Fibroblast of gingiva (primary cell): ENCODE measurements at regions not wholly inside any gene's neighbourhood (a gene's known extent, or its start where the extent isn't known, plus 50 kb on each side); places are given as distances from the start of the nearest gene placed in this dataset.

Experiments used
- DNase-seq: peaks from one replicate; pipeline ENCODE4 v3.0.0-alpha.2; 2011; ENCODE audit warnings: low read depth

DNA sequence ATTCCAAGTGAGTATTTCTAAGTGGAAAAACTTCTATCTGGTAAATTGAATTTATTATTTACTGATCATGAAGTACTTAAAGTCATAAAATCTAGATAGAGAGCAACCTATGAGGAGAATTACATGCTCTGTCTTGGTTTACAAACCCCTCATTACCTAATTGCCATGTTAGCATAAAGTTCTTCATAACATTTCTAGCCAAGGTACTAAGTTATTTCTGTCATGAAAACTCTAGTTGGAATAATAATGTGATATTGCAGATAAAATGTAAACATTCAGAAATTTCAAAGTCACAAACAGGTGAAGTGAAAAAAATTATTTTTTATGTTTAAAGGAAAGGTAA is 228.6 kb downstream of the TTLL7 start:
- DNase-seq: no peak

DNA sequence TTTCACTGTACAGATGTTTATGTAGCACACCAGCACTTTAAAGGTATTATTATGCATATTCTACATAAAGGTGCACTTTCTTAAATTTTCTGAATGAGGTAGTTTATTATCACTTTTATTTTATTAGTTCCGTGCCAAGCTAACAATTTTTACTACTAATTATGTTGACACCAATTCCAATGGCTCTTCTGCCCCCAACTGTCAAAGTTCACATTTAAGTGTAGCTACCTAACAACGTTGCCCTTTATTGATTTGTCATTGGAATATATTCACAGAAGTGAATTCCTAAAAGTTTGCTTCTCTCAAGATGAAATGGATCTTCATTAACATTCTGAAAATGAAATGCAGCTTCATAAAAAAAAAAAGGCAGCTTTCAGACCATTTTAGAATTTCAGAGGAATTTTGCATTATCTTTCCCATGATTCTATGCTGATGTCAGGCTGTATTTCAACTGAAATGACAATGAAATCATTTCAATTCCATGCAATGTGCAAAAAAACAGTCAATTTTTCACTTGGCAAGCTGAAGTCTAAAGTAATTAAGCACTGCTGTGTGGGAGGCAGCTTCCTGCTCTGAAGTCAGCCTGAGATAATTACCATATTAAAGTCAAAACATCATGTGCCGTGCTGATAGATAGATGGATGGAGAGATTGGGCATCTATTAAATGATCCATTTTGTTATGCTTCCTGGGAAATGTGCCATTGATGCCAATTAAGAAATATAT is 229.2 kb downstream of the TTLL7 start:
- DNase-seq: no peak

DNA sequence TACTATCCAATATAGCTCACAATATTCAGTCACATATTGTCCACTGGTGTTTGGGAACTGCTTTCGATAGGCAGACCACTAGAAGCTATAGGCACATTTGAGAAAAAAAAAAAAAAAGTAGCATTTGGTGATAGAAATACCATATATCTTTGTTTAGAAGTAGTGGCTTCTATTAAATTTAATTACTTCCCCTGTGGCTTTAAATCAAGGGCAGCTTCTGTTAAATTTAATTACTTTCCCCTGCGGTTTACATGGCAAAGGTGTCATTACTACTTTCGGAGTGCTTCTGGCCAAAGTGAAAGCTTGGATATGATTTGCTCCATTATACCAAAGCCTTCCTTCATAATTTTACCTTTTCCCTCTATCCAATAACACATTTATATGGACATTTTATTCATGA is 229.9 kb downstream of the TTLL7 start:
- DNase-seq: no peak

DNA sequence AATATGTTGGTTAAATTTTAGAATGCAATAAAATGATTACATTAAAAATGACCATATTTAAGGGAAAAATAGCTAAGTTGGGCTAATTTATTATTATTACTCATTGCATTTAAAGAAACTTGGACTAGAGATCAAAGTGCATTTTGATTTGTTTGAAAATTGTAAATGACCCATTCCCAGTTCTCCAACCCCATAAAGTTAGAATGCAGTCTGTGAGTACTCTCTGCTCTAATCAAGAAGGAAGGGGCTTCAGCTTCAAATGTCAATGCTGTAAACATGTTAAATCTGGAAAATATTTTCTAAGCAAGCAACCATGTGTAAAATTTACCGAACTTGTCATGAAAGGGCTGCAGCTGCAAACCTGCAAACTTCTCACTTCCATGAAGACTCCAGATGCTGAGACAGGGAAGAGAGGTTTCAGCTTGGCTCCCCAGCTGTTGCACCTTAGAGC is 232.7 kb downstream of the TTLL7 start:
- no peak for DNase-seq

DNA sequence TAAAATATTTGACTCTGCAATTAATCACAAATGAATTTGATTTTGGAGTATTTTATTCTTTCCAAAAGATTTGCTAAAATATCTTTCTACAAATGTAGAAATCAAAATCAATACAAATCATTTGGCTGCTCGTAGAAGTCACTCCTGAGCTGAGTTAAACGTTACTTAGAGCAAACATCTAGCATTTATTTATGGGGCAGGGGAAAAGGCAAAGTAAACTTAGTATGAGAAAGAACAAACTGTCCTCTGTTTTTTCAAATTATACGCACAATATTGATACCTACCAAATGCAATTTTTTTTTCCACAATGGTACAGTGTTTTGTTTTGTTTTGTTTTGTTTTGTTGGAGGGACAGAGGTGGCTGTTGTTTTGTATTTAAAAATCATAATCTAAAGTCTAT is 233.8 kb downstream of the TTLL7 start:
- DNase-seq: no peak

DNA sequence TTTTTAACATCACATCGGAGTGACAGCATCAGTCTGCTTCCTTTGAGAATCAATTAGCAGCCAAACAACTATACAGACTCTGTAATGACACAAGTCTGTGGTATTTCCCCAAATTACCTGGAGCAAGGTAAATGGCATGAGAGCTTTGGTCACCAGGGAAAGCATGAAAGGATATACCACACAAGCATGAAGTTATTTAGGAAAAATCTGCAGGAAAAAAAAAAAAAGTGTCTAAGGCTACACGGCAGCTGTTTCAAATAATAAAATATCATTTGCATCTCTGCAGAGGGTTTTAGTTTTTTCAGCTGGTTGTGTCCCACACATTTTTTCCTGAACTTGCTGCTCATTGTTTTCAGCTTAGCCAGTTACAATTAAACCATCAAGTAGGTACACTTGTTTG is 234.7 kb downstream of the TTLL7 start:
- DNase-seq: no peak

DNA sequence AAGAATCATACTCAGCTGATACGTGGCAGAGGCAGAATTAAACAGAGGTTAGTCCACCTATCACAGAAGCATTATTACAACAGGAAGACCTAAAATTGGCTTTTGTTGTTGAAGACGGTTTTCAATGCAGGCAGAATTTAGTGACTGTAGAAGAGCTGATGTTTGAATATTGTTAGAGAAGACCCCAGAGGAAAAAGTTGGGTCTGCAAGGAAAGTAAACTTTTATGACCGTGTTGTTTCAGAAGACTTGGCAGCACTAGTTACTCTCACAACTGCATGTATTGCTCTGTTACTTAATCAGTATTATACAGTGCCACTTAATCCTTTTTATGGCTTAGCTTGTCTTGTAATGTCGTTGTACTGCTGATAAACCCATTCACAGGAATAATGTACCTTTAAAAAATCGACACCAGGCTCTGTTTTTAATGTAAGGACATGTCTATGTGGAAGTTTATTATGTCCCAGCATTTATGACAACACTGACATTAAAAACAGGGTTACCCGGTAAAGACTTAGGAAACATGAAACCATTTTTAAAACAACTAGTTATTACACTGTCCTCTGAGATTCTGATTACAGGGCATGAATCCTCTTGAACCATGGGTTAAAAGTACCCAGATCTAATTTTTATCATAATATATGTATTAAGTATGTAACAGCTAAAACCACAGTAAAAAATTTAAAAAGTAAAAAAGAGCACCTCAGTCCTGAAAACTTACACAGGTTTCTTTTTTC is 235.4 kb downstream of the TTLL7 start:
- DNase-seq: no peak

DNA sequence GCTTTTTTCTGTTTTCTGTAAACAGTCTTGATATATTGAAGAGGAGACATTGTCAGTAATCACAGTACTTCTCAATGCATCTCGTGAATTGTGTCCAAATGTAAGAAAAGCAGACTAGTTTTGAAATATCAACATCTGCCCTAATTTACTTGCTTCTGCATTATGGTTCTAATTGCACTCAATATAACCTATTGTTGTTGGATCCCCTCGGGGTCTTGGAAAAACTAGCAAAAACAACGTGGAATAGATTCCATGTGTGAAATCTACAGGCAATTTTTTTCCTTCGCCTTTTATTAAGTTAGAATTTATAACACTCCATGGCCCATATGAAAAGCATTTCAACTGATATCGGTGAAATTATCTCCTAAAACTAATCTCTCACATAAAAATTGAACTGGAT is 236.5 kb downstream of the TTLL7 start:
- DNase-seq: no peak

DNA sequence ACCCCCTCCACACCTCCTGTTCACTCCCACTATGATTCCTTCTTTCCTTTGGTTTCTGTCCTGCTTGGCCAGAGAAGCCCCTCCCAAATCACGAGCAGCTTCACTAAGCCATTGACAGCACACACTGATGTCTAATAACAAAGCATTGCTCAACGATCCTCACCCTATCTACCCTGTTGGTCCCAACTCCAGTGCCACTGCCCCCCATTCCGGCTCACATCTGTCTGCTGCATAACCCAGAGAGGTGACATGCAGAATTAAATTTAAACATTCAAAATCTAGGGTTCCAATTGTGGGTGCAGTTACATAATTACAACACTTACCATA is 236.9 kb downstream of the TTLL7 start:
- DNase-seq: no peak

DNA sequence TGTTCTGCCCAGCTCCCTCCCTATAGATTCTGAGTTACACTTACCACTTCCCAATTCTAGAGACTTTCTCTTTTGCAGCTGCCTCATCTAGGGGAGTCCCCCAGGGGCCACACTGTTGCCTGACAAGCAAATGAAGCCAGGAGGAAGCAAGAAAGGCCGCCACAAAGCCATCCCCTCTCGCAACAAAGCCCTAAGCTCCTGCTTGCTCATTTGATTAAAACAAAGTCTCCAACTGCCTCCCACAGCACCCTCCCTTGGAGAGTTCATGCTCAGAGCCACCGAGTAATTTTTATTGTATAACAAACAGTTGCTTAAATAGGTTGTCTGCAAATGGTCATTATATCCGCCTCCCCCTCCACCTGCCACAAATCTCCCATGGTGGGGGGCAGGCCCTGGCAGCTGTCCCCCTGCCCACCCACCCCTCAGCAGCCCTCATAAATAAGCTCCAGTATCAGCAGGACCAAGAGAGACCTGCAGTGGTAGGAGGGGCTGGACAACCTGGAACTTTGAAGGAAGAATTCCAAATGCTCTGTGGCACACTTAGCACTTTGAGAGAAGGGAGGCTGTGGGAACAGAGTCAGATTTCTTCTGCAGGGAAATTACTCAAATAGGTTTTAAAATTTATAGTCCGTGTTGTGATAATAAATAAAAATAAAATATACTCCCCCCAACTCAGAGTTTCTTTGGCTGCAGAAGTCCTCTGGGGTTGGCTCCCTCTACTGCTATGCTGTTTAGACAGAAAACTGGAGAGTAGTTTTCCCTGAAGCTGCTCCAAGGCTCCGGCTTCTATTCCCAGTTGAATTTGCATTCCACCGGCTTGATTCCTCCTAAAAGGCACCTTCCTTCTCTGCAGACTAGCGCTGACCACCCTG is 237.5 kb downstream of the TTLL7 start:
- no peak for DNase-seq

DNA sequence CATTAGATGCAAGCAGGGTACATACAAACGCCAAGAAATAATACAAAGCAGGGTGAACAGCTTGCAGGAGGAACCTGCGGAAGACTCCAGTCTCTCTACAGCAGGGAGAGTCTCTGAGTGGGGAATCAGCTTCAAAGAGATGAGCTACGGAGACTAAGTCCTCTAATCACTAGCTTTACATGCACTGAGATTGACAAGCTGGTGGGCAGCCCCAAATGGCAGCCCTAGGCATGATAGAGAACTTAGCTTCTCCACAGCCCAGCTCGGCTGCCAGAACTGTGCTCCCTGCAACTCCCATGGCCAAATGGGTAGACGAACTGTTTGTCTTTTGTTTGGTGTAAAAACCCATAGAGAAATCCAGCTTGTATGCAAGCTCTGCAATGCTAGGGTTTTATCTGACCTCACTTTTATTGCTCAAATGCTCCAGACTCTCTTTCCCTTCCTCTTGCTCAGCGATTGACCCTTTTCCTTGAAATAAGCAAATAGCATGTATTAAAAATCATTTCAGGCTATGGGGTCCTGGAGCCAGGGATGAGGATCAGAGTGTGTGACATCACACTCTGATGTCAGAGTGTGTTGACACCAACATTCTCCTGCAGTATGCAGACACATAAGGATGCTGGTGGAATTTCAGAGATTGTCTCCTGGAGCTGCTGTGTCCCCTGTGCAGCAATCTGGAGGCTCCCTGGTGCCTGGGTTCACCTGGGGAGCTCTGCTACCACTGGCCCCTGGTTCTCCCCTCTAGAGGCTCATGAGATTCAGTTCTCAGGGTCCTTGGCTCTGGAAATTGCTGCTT is 238.5 kb downstream of the TTLL7 start:
- no peak for DNase-seq

DNA sequence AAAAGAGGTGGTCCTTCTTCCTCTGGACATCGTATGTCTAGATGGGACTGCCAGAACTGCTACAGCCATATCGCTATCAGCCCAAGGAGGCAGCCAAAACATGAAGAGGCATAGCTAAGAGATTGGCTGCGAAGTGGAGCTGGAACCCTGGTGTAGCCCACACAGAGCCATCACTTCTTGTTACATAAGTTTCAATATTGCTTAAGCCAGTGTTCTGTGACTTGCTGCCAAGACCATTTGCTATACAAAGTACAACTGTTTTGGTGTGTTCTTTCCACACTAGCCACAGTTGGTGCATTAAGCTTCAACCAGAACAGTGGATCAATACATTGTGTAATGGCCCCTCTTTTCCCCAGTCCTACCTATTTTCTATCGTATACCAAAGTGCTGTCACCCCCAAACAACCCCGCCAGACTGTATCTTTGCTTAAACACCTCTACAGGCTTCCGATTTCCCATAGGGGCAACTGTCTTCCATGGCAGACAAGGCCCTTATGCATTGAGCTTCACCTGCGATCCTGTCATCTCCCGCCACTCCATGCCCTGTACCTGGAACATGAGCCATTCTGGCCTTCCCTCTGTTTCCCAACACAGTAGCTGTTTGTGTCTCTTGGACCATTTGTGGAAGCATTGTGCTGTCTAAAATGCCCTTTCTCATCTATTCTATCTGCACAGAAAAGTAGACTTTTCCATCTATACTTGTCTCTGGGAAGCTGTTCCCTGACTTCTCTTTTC is 241.8 kb downstream of the TTLL7 start:
- DNase-seq: no peak

DNA sequence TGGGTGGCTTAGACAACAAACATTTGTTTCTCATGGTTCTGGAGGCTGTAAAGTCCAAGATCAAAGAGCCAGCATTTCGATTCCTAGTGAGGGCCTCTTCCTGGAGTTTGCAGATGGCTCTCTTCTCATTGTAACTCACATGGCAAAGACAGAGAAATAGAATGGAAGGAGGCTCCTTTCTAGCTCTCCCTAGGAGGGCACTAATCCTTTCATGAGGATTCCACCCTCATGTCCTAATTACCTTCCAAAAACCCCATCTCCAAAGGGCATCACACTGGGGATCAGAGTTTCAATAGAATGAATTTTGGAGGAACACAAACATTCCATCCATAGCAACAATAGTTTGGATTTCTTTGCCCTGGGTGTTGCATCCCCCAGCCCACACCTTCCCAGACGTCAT is 247.3 kb downstream of the TTLL7 start:
- no peak for DNase-seq

DNA sequence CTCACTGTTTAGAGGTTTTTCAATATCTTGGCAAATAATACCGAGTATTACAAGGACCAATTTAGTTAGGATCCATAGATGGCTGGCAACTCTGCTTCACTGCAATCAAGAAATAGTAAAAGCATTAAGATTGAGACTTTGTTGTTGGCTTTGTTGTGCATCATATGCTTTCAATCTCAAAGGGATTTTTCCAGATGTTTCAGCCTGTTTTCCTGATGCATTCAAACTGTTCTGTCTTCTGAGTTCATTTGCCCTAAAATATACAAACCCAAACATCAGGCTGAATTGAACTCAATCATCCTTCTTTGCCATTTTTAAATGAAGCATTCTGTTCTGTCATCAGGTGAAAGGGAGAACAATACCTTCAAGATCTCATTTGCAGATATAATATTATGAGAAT is 248.7 kb downstream of the TTLL7 start:
- no peak for DNase-seq

DNA sequence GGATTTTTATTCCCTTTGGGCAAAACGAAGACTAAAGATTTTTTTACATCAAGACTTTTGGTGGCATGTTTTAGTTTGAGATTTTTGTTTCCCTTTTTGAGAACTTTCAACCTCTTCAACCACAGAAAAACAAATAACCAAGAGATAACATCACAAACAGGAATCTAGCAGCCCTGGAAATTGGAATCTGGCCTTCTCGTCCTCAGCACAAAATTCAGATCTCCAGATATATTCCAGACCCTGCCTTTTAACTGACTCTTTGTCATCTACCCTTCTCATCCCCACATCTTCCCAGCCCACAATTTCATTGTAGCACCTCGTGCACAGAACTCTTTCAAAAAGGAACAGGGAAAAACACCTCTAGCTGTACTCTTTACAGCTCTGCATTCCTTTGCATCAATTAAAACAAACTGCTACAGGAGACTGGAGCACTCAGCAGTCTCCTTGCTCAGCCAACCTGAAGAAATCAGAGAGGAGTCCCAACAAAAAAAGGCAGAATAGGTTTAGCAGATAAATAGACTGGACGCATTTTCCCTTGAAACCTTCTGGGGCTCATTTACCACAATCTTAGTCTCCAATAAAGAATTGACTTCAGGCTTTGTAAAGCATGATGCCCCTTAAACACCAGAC is 251.0 kb downstream of the TTLL7 start:
- DNase-seq: no peak

DNA sequence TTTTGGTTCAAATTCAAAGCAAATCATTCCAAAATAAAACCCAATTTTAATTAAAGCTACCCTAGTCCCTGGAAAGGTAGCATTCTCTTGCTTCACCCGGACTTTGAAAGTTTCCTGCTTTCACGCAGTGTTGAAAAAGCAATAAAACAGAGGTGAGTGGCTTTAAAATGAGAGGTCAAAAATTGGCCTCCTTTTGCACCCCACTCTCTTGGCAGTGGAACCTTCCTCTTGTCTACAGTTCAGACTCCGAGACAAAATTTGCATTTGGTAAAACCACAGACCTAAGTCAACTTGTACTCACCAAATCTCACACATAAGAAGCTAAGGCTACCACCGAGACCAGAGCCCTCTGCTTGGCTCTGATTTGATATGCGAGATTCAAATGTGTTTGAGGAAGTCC is 252.7 kb downstream of the TTLL7 start:
- DNase-seq: no peak

DNA sequence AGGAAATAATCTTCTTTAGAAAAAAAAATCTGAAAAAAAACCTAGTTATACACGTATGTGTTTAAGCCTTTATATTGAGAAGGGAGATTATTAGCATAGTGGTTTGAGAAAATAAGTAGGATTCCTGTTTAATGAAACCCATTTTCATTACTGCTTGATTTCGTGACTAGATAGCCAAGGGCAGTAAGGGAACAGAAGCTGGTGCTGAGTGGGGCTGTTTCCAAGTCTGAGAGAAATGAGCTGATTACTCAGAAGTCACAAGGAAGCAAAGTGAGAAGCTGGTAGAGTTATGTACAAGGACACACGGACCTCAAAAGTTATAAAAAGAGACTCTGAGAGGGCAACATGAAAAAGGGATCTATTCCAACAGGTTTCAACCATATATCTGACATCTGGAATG is 256.5 kb downstream of the TTLL7 start:
- no peak for DNase-seq

DNA sequence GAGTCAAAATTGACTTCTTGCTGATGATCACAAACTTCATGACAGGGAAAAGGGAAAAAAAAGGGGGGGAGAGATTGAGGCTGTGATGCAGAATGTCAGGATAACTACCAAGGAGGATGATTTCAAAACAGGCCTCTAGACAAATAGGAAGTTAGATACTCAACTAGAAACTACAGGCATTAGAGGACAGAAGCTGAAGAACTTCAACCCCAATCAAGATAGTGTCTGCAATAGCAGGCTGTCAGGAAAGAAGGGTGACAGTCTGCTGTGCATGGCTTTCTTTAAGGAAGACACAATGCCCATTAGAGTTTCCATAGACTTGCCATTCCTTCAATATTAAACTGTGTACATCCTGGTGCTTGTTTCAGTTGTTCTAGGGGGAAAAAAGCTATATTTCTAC is 257.2 kb downstream of the TTLL7 start:
- DNase-seq: no peak

DNA sequence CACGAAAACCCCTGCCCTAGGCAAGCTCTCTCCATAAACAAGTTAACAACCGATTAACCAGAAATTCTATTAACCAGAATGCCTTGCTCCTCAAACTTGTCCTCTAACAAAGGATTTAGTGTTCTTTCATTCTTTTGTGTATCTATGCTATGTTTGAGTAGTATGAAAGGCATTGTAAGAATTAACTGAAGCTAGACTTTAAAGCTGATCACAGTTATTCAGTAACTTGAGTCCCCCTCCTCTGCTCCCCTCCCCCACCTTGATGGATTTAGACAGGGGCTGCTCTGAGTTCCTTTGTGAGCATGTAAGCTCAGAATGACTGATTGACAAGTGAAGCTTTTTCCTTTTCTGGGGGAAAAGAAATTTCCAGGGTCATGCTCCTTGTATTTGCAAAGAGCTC is 257.6 kb downstream of the TTLL7 start:
- DNase-seq: no peak

DNA sequence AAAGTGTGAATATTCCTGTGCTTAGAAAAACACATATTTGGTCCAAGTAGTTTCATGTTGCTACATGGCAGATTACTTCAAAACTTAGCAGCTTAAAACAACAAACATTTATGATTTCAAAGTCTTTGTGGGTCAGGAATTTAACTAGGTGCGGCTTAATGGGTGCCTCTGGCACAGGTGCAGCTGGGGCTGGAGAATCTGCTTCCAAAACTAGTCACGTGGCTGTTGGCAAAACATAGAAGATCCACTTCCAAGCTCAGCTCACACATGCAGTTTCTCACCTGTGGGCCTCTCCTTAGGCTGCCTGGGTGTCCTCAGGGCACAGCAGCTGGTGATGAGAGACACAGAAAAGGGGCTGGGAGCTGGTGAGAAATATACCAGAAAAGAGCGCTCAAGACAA is 263.4 kb downstream of the TTLL7 start:
- DNase-seq: no peak

DNA sequence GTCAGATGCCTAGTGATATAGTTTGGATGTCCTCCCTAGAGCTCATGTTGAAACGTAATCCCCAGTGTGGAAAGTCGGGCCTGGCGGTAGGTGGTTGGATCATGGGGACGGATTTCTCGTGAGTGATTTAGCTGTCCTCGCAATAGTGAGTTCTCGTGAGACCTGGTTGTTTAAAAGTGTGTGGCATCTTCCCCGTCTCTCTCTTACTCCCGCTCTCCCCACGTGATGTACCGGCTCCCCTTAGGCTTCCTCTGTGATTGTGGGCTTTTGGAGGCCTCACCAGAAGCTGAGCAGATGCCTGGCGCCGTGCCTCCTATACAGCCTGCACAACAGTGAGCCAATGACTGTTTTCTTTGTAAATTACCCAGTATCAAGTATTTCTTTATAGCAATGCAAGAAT is 264.5 kb downstream of the TTLL7 start:
- DNase-seq: no peak
